Stomach (tissue), 8 donors: ENCODE measurements at regions not wholly inside any gene's neighbourhood (a gene's known extent, or its start where the extent isn't known, plus 50 kb on each side); places are given as distances from the start of the nearest gene placed in this dataset.

Experiments
- DNase-seq, 2 donors: peaks; one replicate each; pipeline versions ENCODE4 v3.0.0 to v3.0.0-alpha.2; 2013 to 2019
- H3K27ac ChIP-seq, 5 donors: fragments of 200-600 bp in 4 of 5; sonication (generic) in 4 of 5; one replicate each; pipeline ENCODE4 v1.5.1; 2013 to 2019; ENCODE audit warnings: mild to moderate bottlenecking in 1 of 5, moderate library complexity in 1 of 5
- H3K27me3 ChIP-seq, 3 donors: fragments of 200-600 bp; sonication (generic); one replicate each; pipeline ENCODE4 v1.5.1; 2017 to 2019; ENCODE audit warnings: mixed run types in 1 of 3
- H3K36me3 ChIP-seq, 4 donors: fragments of 200-600 bp; sonication (generic); 1 replicate in 3 of 4; 2 replicates in 1 of 4; pipeline ENCODE4 v1.5.1; 2016 to 2019
- H3K4me1 ChIP-seq, 4 donors: fragments of 200-600 bp; sonication (generic); one replicate each; pipeline ENCODE4 v1.5.1; 2016 to 2019
- H3K4me3 ChIP-seq, 4 donors: fragments of 200-600 bp; sonication (generic) in 3 of 4; one replicate each; pipeline ENCODE4 v1.5.1; 2016 to 2019; ENCODE audit warnings: mild to moderate bottlenecking in 1 of 4
- H3K9me3 ChIP-seq, 4 donors: fragments of 200-600 bp; sonication (generic); one replicate each; pipeline ENCODE4 v1.5.1; 2016 to 2019
- CTCF ChIP-seq, 7 experiments: fragments of 450-650 bp in 4 of 7; fragments of 200-600 bp in 3 of 7; sonication (generic) in 3 of 7; IDR thresholded peaks; one replicate each; pipeline ENCODE4 v1.5.1; 2016 to 2019; ENCODE audit warnings: antibody characterized with exemption in 7 of 7, control low read depth in 2 of 7, mild to moderate bottlenecking in 1 of 7
- EP300 ChIP-seq: sonication (generic); formaldehyde crosslinking; IDR thresholded peaks from one replicate; pipeline ENCODE4 v1.6.1; 2017; ENCODE audit warnings: antibody characterized with exemption
- POLR2A ChIP-seq, 4 donors: fragments of 450-650 bp; IDR thresholded peaks; one replicate each; pipeline ENCODE4 v1.6.1; 2016; ENCODE audit warnings: antibody characterized with exemption in 4 of 4, control low read depth in 2 of 4, mild to moderate bottlenecking in 1 of 4, moderate library complexity in 1 of 4
- POLR2AphosphoS5 ChIP-seq, 3 donors: sonication (generic); formaldehyde crosslinking; IDR thresholded peaks; one replicate each; pipeline ENCODE4 v1.6.1; 2016; ENCODE audit warnings: antibody characterized with exemption in 3 of 3
- WGBS, 5 donors: extraction: QIAGEN DNeasy Blood & Tissue Kit in 3 of 5; methylation state at CpG; one replicate each; pipeline versions ENCODE4 v1.1.5 to v1.1.7; 2013 to 2018; 5-methylcytosine and 5-hydroxymethylcytosine counted together
- intact Hi-C: fragments of 100-400 bp; cut with DNase I; formaldehyde crosslinking; loops from one replicate; pipeline ENCODE4 v1.15.1; 2023; ENCODE audit warnings: low total_unique reads
- donor health status: healthy with polysubstance abuse.
- donor health status: Bipolar disorder and iron deficiency.
- donor health status: healthy.

DNA sequence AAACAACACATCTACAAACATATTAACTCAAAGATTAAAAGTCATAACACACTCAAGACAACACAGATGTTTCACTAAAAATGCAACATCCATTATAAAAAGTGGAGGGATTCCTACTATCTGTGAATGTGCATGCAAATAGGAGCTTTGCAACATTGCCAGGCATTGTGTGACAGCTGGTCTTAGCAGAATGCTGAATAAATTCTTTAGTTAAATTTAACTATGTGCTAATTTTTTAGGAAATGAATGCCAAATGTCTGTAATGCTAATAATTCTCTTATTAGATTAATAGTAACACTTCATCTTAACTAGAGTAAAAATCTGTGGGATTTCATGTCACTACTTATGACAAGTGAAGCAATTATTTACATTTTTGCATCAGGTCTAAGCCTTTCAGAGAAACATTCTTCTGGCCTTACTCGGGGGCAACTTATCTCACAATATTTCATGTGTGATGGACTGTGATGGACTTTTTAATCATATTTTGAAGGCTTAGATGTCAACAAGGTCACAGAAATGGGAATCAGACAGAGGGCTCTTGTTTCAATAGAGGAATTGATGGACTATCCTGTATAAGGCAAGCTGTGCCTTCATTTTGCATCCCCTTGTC lies 524.6 kb upstream of the KCND2 start:
- Histone ChIP-seq H3K36me3 (no peaks in the 10 kb centered on the region), H3K27ac (no peak overlapping the region), H3K9me3 (no peaks in the 10 kb centered on the region), H3K4me3 (no peak overlapping the region), H3K4me1 (no peaks in the 10 kb centered on the region), H3K27me3 (no peaks in the 10 kb centered on the region)
- DNase-seq = no peak
- 25 to 46% (median 38%) methylated on average over 1 of the region's 1 CpG for WGBS, 5 donors
- intact Hi-C loops = no loop called here
- no peak for TF ChIP-seq POLR2A (IDR thresholded peaks at IDR 0.05)
- TF ChIP-seq EP300 = no peak
- TF ChIP-seq CTCF (IDR thresholded peaks at IDR 0.05) = no peak
- no peak for TF ChIP-seq POLR2AphosphoS5 (IDR thresholded peaks at IDR 0.05)

DNA sequence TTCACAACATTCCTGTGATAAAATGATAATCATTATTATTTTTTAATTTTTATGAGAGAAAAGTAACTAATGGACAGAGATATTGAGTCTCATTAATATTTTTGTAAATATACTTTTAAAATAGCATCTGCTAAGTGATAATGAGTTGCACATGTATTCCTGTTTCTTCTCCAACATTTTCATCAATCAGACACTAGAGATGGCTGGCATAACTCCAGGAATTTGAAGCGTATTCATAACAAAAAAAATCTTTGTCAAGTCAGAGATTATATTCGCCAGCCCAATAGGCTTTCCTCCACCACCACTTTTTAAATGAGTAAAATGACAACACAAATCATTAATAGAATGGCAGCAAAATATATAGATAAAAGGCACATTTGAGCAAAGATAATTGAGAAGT lies 524.0 kb upstream of the KCND2 start:
- H3K27ac ChIP-seq = no peak overlapping the region
- TF ChIP-seq EP300 (no peak), POLR2A (IDR thresholded peaks at IDR 0.05) (no peak)
- no peaks in the 10 kb centered on the region for H3K9me3 ChIP-seq
- H3K36me3 ChIP-seq = no peaks in the 10 kb centered on the region
- no peak overlapping the region for H3K4me3 ChIP-seq
- DNase-seq = no peak
- H3K4me1 ChIP-seq = no peaks in the 10 kb centered on the region
- no peaks in the 10 kb centered on the region for H3K27me3 ChIP-seq
- WGBS, 5 donors = 59 to 73% (median 65%) methylated on average over 2 of the region's 2 CpGs
- intact Hi-C loops = no loop called here

GRCh38 chr7:119756687-119757086 lies 516.3 kb upstream of the KCND2 start:
- TF ChIP-seq POLR2AphosphoS5 (IDR thresholded peaks at IDR 0.05) = no peak
- TF ChIP-seq EP300 = no peak
- no peak for TF ChIP-seq POLR2A (IDR thresholded peaks at IDR 0.05)
- TF ChIP-seq CTCF (IDR thresholded peaks at IDR 0.05) = no peak
- DNase-seq = no peak
- no peaks in the 10 kb centered on the region for H3K27me3 ChIP-seq
- no peaks in the 10 kb centered on the region for H3K9me3 ChIP-seq
- intact Hi-C loops = no loop called here
- no peak overlapping the region for H3K4me3 ChIP-seq
- no peak overlapping the region for H3K27ac ChIP-seq
- no peaks in the 10 kb centered on the region for H3K4me1 ChIP-seq
- H3K36me3 ChIP-seq = no peaks in the 10 kb centered on the region

- Histone ChIP-seq H3K36me3 (no peaks in the 10 kb centered on the region), H3K4me1 (no peaks in the 10 kb centered on the region), H3K27me3 (no peaks in the 10 kb centered on the region), H3K9me3 (no peaks in the 10 kb centered on the region), H3K4me3 (no peak overlapping the region), H3K27ac (no peak overlapping the region)
- intact Hi-C loops = no loop called here
- no peak for DNase-seq
- TF ChIP-seq CTCF (IDR thresholded peaks at IDR 0.05) = no peak
- TF ChIP-seq POLR2A (IDR thresholded peaks at IDR 0.05) = no peak
- no peak for TF ChIP-seq POLR2AphosphoS5 (IDR thresholded peaks at IDR 0.05)
- no peak for TF ChIP-seq EP300
Measured at GRCh38 chr7:119758254-119758653, 514.7 kb upstream of the KCND2 start.

- TF ChIP-seq POLR2A (IDR thresholded peaks at IDR 0.05) = no peak
- no peak for TF ChIP-seq CTCF (IDR thresholded peaks at IDR 0.05)
- no peak for TF ChIP-seq POLR2AphosphoS5 (IDR thresholded peaks at IDR 0.05)
- no peak for TF ChIP-seq EP300
- Histone ChIP-seq H3K9me3 (no peaks in the 10 kb centered on the region), H3K27ac (no peak overlapping the region), H3K4me3 (no peak overlapping the region), H3K4me1 (no peaks in the 10 kb centered on the region), H3K27me3 (no peaks in the 10 kb centered on the region), H3K36me3 (no peaks in the 10 kb centered on the region)
- 53 to 80% (median 68%) methylated on average over 1 of the region's 1 CpG for WGBS, 5 donors
- intact Hi-C loops = no loop called here
- no peak for DNase-seq
Measured at GRCh38 chr7:119761776-119762175, 511.2 kb upstream of the KCND2 start.
